Osteoblast (primary cell): ENCODE measurements at regions not wholly inside any gene's neighbourhood (a gene's known extent, or its start where the extent isn't known, plus 50 kb on each side); places are given as distances from the start of the nearest gene placed in this dataset.

ENCODE experiments used
- DNase-seq: peaks from one replicate; pipeline ENCODE4 v3.0.0; 2011; ENCODE audit warnings: low spot score, mixed read lengths; ENCODE audit not compliant: insufficient read length; ENCODE audit errors: missing footprints
- H2AFZ ChIP-seq: 2 replicates; pipeline ENCODE4 v1.6.0; 2011; ENCODE audit warnings: mild to moderate bottlenecking, low read length
- H3K27ac ChIP-seq: 2 replicates; pipeline ENCODE4 v1.5.1; 2011; ENCODE audit warnings: mild to moderate bottlenecking, low read depth, low read length, moderate library complexity
- H3K27me3 ChIP-seq: 2 replicates; pipeline ENCODE4 v1.6.0; 2012; ENCODE audit warnings: mild to moderate bottlenecking, control low read depth, inconsistent platforms, low read length, moderate library complexity; ENCODE audit not compliant: insufficient read depth
- H3K36me3 ChIP-seq: 2 replicates; pipeline ENCODE4 v1.5.1; 2011; ENCODE audit warnings: mild to moderate bottlenecking, low read length, control low read depth, moderate library complexity; ENCODE audit not compliant: insufficient read depth
- H3K4me1 ChIP-seq: 2 replicates; pipeline ENCODE4 v1.5.1; 2011; ENCODE audit warnings: mild to moderate bottlenecking, low read length, control low read depth, moderate library complexity; ENCODE audit not compliant: insufficient read depth
- H3K4me2 ChIP-seq: 2 replicates; pipeline ENCODE4 v1.6.0; 2011; ENCODE audit warnings: mild to moderate bottlenecking, low read length; ENCODE audit not compliant: insufficient read depth
- H3K4me3 ChIP-seq: fragments of 200-600 bp; sonication (generic); 3 replicates; pipeline ENCODE4 v1.5.1; 2012; ENCODE audit warnings: mild to moderate bottlenecking, low read length, inconsistent platforms; ENCODE audit not compliant: insufficient read depth
- H3K79me2 ChIP-seq: 2 replicates; pipeline ENCODE4 v1.6.0; 2012; ENCODE audit warnings: mild to moderate bottlenecking, low read length, control low read depth, inconsistent platforms; ENCODE audit not compliant: insufficient read depth
- H3K9me3 ChIP-seq: 2 replicates; pipeline ENCODE4 v1.5.1; 2011; ENCODE audit warnings: low read depth, low read length, control low read depth
- H4K20me1 ChIP-seq: 2 replicates; pipeline ENCODE4 v1.6.0; 2012; ENCODE audit warnings: mild to moderate bottlenecking, low read length, control low read depth; ENCODE audit not compliant: insufficient read depth
- CTCF ChIP-seq: IDR thresholded peaks from 2 replicates; pipeline ENCODE4 v1.5.1; 2011; ENCODE audit warnings: mild to moderate bottlenecking, low read depth, low read length, moderate library complexity; ENCODE audit errors: extremely low read depth

- DNase-seq, result no peak
- Histone ChIP-seq H3K4me3 (no peak overlapping the region), H3K4me1 (peaks cover 7% of the 10 kb centered on the region), H3K4me2 (no peak overlapping the region), H4K20me1 (no peaks in the 10 kb centered on the region), H3K36me3 (no peaks in the 10 kb centered on the region), H3K79me2 (no peaks in the 10 kb centered on the region), H3K9me3 (no peaks in the 10 kb centered on the region), H3K27me3 (no peaks in the 10 kb centered on the region), H2AFZ (no peak overlapping the region), H3K27ac (no peak overlapping the region)
- TF ChIP-seq CTCF, result no peak
These were observed 71.0 kb upstream of the THUMPD2 start for GRCh38 chr2:39849982-39850526.

- no peak for TF ChIP-seq CTCF
- no peaks in the 10 kb centered on the region for H3K9me3 ChIP-seq
- H3K4me2 ChIP-seq, result no peak overlapping the region
- H3K27ac ChIP-seq, result no peak overlapping the region
- H3K27me3 ChIP-seq, result no peaks in the 10 kb centered on the region
- H3K36me3 ChIP-seq, result no peaks in the 10 kb centered on the region
- H4K20me1 ChIP-seq, result no peaks in the 10 kb centered on the region
- H3K4me3 ChIP-seq, result no peak overlapping the region
- no peak overlapping the region for H2AFZ ChIP-seq
- no peak for DNase-seq
- H3K4me1 ChIP-seq, result peaks cover 7% of the 10 kb centered on the region
- no peaks in the 10 kb centered on the region for H3K79me2 ChIP-seq
These were observed 70.0 kb upstream of the THUMPD2 start for GRCh38 chr2:39849064-39849463.

DNA sequence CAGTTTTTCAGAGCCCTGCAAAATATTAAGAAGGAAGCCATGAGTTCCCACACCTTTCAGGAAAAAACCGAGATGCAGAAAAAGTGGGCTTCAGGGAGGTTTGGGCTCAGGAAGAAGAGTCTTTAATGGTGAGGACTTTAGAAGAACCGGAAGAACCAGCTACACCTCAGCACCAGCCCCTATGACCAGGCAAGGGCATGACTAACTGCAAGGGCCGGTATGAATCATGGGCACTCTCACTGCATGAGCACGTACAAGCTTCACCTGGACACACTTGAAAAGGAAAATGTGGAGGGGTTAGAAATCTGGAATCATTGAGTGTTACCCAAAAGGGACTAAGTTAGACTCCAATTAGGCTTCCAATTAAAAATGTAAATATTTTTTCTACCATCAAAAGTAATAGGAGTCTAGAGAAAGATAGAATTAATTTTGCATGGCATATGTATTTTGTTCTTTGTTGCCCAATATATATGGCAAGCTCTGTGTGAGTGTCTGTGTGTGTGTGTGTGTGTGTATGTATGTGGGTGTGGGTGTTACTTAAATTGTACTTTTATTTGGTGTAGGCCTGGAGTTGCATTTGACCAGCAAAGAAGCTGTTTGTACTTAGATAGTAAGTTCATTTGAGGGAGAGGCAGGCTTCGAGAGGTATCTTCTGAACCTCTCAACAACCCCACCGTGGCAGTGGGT, 66.5 kb upstream of the THUMPD2 start:
- Histone ChIP-seq H3K4me1 (no peaks in the 10 kb centered on the region), H4K20me1 (no peaks in the 10 kb centered on the region), H3K27ac (no peak overlapping the region), H2AFZ (no peak overlapping the region), H3K4me3 (no peak overlapping the region), H3K4me2 (no peak overlapping the region), H3K9me3 (no peaks in the 10 kb centered on the region), H3K27me3 (no peaks in the 10 kb centered on the region), H3K79me2 (no peaks in the 10 kb centered on the region), H3K36me3 (no peaks in the 10 kb centered on the region)
- no peak for TF ChIP-seq CTCF
- no peak for DNase-seq

DNA sequence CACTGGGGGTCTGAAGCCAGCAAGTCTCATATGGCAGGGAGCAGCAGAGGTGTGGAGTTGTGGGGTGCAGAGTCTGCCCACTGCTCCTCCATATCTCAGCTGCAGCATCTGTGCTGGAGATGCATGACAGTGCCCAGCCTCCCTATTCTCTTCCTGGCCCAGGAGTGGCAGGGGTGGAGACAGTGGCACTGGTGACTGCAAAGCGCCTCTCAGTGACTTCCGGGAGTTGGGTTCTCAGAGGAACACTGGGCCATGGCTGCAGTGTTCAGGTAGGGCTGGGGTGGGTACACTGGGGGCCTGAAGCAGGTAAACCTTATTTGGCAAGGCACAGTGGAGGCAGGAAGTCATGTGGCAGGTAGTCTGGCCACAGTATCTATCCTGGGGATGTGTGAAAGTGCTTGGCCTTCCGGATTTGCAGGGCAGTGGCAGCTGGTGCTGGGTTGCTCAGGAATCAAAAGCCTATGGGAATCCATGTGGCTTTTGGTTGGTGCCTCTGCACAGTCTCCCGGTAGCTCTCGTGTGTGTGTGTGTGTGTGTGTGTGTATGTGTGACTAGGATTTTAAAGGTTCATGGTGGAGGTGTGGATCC, 60.3 kb upstream of the THUMPD2 start:
- Histone ChIP-seq H3K27ac (no peak overlapping the region), H4K20me1 (no peaks in the 10 kb centered on the region), H2AFZ (no peak overlapping the region), H3K36me3 (no peaks in the 10 kb centered on the region), H3K27me3 (no peaks in the 10 kb centered on the region), H3K79me2 (no peaks in the 10 kb centered on the region), H3K4me1 (no peaks in the 10 kb centered on the region), H3K4me2 (no peak overlapping the region), H3K9me3 (no peaks in the 10 kb centered on the region), H3K4me3 (no peak overlapping the region)
- TF ChIP-seq CTCF, result no peak
- no peak for DNase-seq
